B cell (primary cell): ENCODE measurements at regions not wholly inside any gene's neighbourhood (a gene's known extent, or its start where the extent isn't known, plus 50 kb on each side); places are given as distances from the start of the nearest gene placed in this dataset.

Experiments used
- ATAC-seq: fragments of 200-7000 bp; cut with Tn5 transposase; one replicate; pipeline ENCODE4 v1.10.0; 2021; ENCODE audit warnings: low read depth, mild to moderate bottlenecking, moderate number of reproducible peaks, moderate library complexity
- CTCF ChIA-PET: fragments of 350-600 bp; sonication (Branson Sonifier 250); formaldehyde crosslinking; loops from one replicate; lab custom pipeline; 2021; ENCODE audit warnings: antibody characterized with exemption, inconsistent platforms; lab: Charles Lee
- POLR2A ChIA-PET: fragments of 350-600 bp; sonication (Branson Sonifier 250); formaldehyde crosslinking; loops from one replicate; lab custom pipeline; 2021; ENCODE audit warnings: antibody characterized with exemption; lab: Charles Lee
- DNase-seq: peaks from one replicate; pipeline ENCODE4 v3.0.0; 2013
- H2AFZ ChIP-seq: 2 replicates; pipeline ENCODE4 v1.6.1; 2012; ENCODE audit warnings: mild to moderate bottlenecking, low read depth, low read length; ENCODE audit not compliant: insufficient read depth, poor library complexity, severe bottlenecking
- H3K27ac ChIP-seq, 2 donors: 1 replicate in 1 of 2; 2 replicates in 1 of 2; pipeline ENCODE4 v1.5.1; 2012 to 2013; ENCODE audit warnings: low read length in 2 of 2, mild to moderate bottlenecking in 2 of 2, moderate library complexity in 1 of 2
- H3K27me3 ChIP-seq, 4 experiments: fragments of 200-600 bp in 1 of 4; sonication (generic) in 1 of 4; replicated peaks in 1 of 4; 1 replicate in 2 of 4; 2 replicates in 2 of 4; pipeline versions ENCODE4 v1.6.1 to v1.7.0; 2013 to 2016; ENCODE audit warnings: low read length in 3 of 4, mild to moderate bottlenecking in 2 of 4, mixed read lengths in 1 of 4, moderate library complexity in 1 of 4; ENCODE audit not compliant: insufficient read depth in 4 of 4, control insufficient read depth in 3 of 4; ENCODE audit errors: control extremely low read depth in 1 of 4
- H3K36me3 ChIP-seq, 2 experiments: replicated peaks in 1 of 2; 1 replicate in 1 of 2; 2 replicates in 1 of 2; pipeline versions ENCODE4 v1.6.1 to v1.7.1; 2013; ENCODE audit warnings: low read length in 1 of 2; ENCODE audit not compliant: insufficient read depth in 2 of 2, control insufficient read depth in 1 of 2; ENCODE audit errors: control extremely low read depth in 1 of 2, extremely low read depth in 1 of 2
- H3K4me1 ChIP-seq, 2 donors: fragments of 200-600 bp in 1 of 2; sonication (generic) in 1 of 2; 1 replicate in 1 of 2; 2 replicates in 1 of 2; pipeline versions ENCODE4 v1.5.1 to v1.6.1; 2013 to 2017; ENCODE audit warnings: low read length in 2 of 2; ENCODE audit not compliant: control insufficient read depth in 2 of 2, insufficient read depth in 2 of 2
- H3K4me2 ChIP-seq: replicated peaks from 2 replicates; pipeline ENCODE3; 2012; ENCODE audit warnings: mild to moderate bottlenecking, low read depth, low read length; ENCODE audit not compliant: poor library complexity, severe bottlenecking
- H3K4me3 ChIP-seq, 5 experiments: fragments of 200-600 bp in 1 of 5; sonication (generic) in 1 of 5; 1 replicate in 3 of 5; 2 replicates in 2 of 5; pipeline versions ENCODE4 v1.5.1 to v1.7.0; 2011 to 2016; ENCODE audit warnings: low read length in 4 of 5, mild to moderate bottlenecking in 4 of 5, low read depth in 2 of 5, control low read depth in 1 of 5, moderate library complexity in 1 of 5; ENCODE audit not compliant: insufficient read depth in 1 of 5; ENCODE audit errors: control extremely low read depth in 1 of 5, extremely low read depth in 1 of 5
- H3K79me2 ChIP-seq: fragments of 200-600 bp; sonication (generic); one replicate; pipeline ENCODE4 v1.6.0; 2016; ENCODE audit warnings: low read length; ENCODE audit not compliant: control insufficient read depth, insufficient read depth
- H3K9ac ChIP-seq: fragments of 200-600 bp; sonication (generic); 2 replicates; pipeline ENCODE4 v1.6.1; 2017; ENCODE audit warnings: mild to moderate bottlenecking, low read length, moderate library complexity
- H3K9me3 ChIP-seq, 3 donors: one replicate each; pipeline versions ENCODE4 v1.6.1 to v1.7.1; 2013; ENCODE audit warnings: low read length in 2 of 3; ENCODE audit not compliant: control insufficient read depth in 2 of 3, insufficient read depth in 1 of 3; ENCODE audit errors: control extremely low read depth in 1 of 3
- H4K20me1 ChIP-seq: 2 replicates; pipeline ENCODE4 v1.6.0; 2012; ENCODE audit warnings: mild to moderate bottlenecking, low read length; ENCODE audit not compliant: insufficient read depth, control insufficient read depth, poor library complexity, severe bottlenecking
- H3K27ac Mint-ChIP-seq: one replicate; pipeline ENCODE4 v1.8.0; 2021; ENCODE audit warnings: mixed read lengths
- H3K27me3 Mint-ChIP-seq: one replicate; pipeline ENCODE4 v1.8.0; 2021; ENCODE audit warnings: mixed read lengths
- H3K4me1 Mint-ChIP-seq: one replicate; pipeline ENCODE4 v1.8.0; 2021; ENCODE audit warnings: mixed read lengths
- H3K4me3 Mint-ChIP-seq: one replicate; pipeline ENCODE4 v1.8.0; 2021; ENCODE audit warnings: mixed read lengths
- H3K9me3 Mint-ChIP-seq: one replicate; pipeline ENCODE4 v1.8.0; 2022; ENCODE audit warnings: mixed read lengths; ENCODE audit not compliant: insufficient read depth
- EZH2 ChIP-seq: IDR thresholded peaks from 2 replicates; pipeline ENCODE4 v1.6.1; 2012; ENCODE audit warnings: borderline replicate concordance, low read depth, mild to moderate bottlenecking, moderate library complexity, low read length; ENCODE audit not compliant: insufficient read depth, poor library complexity, severe bottlenecking
- WGBS: methylation state at CpG from one replicate; pipeline ENCODE4 v1.1.5; 2013; ENCODE audit warnings: missing lambda C conversion rate; ENCODE audit not compliant: insufficient coverage; 5-methylcytosine and 5-hydroxymethylcytosine counted together
- intact Hi-C: fragments of 100-400 bp; cut with micrococcal nuclease; formaldehyde crosslinking; loops from one replicate; pipeline ENCODE4 v1.10.0; 2022
- TF ChIP-seq, protein P1 (sequence below): fragments of 200-600 bp; IDR thresholded peaks from one replicate; pipeline ENCODE4 v1.8.0; 2022; ENCODE audit warnings: antibody characterized with exemption, mild to moderate bottlenecking

- WGBS: 71% methylated on average over 1 of the region's 3 CpGs
- no peaks in the 10 kb centered on the region for H3K27me3 Mint-ChIP-seq
- intact Hi-C loops: no loop called here
- ChIA-PET CTCF (no interaction called here), POLR2A (no interaction called here)
- Histone ChIP-seq H3K79me2 (no peaks in the 10 kb centered on the region), H3K27me3 (no peaks in the 10 kb centered on the region), H4K20me1 (no peaks in the 10 kb centered on the region), H3K9me3 (peaks cover 0 to 13% (median 0%) of the 10 kb centered on the region in 3 donors), H2AFZ (no peak overlapping the region), H3K4me3 (no peak overlapping the region), H3K9ac (no peak overlapping the region), H3K4me2 (no peak overlapping the region), H3K4me1 (no peaks in the 10 kb centered on the region), H3K36me3 (no peaks in the 10 kb centered on the region), H3K27ac (no peak overlapping the region)
- TF ChIP-seq EZH2: no peak
- TF ChIP-seq, protein P1, sequence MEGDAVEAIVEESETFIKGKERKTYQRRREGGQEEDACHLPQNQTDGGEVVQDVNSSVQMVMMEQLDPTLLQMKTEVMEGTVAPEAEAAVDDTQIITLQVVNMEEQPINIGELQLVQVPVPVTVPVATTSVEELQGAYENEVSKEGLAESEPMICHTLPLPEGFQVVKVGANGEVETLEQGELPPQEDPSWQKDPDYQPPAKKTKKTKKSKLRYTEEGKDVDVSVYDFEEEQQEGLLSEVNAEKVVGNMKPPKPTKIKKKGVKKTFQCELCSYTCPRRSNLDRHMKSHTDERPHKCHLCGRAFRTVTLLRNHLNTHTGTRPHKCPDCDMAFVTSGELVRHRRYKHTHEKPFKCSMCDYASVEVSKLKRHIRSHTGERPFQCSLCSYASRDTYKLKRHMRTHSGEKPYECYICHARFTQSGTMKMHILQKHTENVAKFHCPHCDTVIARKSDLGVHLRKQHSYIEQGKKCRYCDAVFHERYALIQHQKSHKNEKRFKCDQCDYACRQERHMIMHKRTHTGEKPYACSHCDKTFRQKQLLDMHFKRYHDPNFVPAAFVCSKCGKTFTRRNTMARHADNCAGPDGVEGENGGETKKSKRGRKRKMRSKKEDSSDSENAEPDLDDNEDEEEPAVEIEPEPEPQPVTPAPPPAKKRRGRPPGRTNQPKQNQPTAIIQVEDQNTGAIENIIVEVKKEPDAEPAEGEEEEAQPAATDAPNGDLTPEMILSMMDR: no peak
- H3K4me3 Mint-ChIP-seq: no peak overlapping the region
- ATAC-seq (no peak), DNase-seq (no peak)
- no peak overlapping the region for H3K27ac Mint-ChIP-seq
- H3K9me3 Mint-ChIP-seq: peaks cover 9% of the 10 kb centered on the region
- no peaks in the 10 kb centered on the region for H3K4me1 Mint-ChIP-seq
These were observed 506.9 kb downstream of the OCA2 start for GRCh38 chr15:27592036-27592760.
